ENCODE measurements at regions not wholly inside any gene's neighbourhood (a gene's known extent, or its start where the extent isn't known, plus 50 kb on each side); places are given as distances from the start of the nearest gene placed in this dataset.

DNA sequence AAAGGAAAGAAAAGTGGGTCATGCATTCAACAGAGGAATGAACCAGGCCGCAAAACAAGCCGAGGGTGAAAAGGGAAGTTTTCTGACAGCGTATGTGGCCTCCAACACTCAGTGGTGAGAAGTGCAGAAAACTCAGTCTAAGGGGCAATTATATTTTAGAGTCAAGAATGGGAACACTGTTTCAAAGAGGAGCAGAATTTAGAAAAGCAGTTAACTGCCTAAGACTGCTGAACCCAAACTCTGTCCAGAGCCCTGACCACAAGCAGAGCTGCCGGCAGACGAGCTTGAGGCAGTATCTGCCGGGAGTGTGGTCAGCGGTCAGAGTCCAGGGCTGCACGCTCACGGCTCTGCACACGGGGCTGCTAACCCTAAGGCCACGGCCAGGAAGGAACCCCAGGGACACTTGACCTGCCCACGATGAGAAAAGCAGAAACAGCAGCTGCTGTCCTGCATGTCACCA is 347.0 kb upstream of the ID2 start:
- Mint-ChIP-seq H3K4me3 (ENCODE audit: unreplicated experiment) (no peak overlapping the region), H3K36me3 (ENCODE audit: unreplicated experiment) (no peaks in the 10 kb centered on the region), H3K4me1 (ENCODE audit: unreplicated experiment) (no peaks in the 10 kb centered on the region), H3K27ac (ENCODE audit: unreplicated experiment) (no peak overlapping the region), H3K27me3 (ENCODE audit: unreplicated experiment) (peaks cover 2% of the 10 kb centered on the region), H3K9me3 (ENCODE audit: unreplicated experiment) (peaks cover 4% of the 10 kb centered on the region)
- peak; percentile 49 for DNase-seq (ENCODE audit: extremely low spot score, unreplicated experiment)
- TF ChIP-seq, protein P1, sequence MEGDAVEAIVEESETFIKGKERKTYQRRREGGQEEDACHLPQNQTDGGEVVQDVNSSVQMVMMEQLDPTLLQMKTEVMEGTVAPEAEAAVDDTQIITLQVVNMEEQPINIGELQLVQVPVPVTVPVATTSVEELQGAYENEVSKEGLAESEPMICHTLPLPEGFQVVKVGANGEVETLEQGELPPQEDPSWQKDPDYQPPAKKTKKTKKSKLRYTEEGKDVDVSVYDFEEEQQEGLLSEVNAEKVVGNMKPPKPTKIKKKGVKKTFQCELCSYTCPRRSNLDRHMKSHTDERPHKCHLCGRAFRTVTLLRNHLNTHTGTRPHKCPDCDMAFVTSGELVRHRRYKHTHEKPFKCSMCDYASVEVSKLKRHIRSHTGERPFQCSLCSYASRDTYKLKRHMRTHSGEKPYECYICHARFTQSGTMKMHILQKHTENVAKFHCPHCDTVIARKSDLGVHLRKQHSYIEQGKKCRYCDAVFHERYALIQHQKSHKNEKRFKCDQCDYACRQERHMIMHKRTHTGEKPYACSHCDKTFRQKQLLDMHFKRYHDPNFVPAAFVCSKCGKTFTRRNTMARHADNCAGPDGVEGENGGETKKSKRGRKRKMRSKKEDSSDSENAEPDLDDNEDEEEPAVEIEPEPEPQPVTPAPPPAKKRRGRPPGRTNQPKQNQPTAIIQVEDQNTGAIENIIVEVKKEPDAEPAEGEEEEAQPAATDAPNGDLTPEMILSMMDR (IDR thresholded peaks at IDR 0.05) = no peak

DNA sequence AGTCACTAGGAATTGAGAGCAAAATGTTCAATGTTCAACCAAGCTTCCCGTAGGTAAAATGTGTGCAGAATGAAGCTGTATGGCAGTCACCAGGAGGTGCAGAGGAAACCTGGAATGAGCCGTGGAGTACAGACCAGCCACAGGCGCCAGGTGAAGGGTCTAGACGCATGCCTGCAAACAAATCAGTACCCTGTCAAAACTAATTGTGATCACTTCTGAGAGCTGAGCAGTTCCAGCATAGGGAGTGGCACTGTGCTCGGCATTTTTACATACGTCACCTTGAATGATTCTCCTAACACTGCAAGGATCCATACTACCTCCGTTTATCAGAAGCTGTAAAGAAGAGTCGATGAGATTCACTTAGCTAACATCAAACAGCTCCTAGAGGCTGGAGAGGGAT is 346.1 kb upstream of the ID2 start:
- Mint-ChIP-seq H3K36me3 (ENCODE audit: unreplicated experiment) (no peaks in the 10 kb centered on the region), H3K27me3 (ENCODE audit: unreplicated experiment) (peaks cover 2% of the 10 kb centered on the region), H3K27ac (ENCODE audit: unreplicated experiment) (no peak overlapping the region), H3K9me3 (ENCODE audit: unreplicated experiment) (peaks cover 4% of the 10 kb centered on the region), H3K4me1 (ENCODE audit: unreplicated experiment) (no peaks in the 10 kb centered on the region), H3K4me3 (ENCODE audit: unreplicated experiment) (no peak overlapping the region)
- peak; percentile 54 for DNase-seq (ENCODE audit: extremely low spot score, unreplicated experiment)
- TF ChIP-seq, protein P1 (IDR thresholded peaks at IDR 0.05) = no peak

DNA sequence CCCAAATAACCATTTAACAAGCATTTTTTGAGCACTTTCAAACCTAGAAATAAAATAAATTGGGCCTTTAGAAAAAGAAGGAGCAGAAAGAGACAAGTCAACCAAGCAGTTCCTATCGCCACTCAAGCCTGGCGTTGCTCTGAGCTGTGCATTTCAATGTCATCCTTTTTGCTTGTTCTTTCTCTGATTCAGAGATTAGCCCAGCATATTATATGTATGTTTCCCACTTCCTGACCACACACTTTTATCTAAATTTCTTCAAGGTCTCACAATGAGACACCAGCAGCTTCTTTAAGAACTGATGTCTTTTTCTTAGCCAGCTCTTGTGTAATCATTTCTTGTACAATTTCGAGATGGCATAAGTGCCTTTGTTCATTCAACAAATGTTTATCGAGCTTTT is 344.5 kb upstream of the ID2 start:
- no peak for DNase-seq (ENCODE audit: extremely low spot score, unreplicated experiment)
- TF ChIP-seq, protein P1 (IDR thresholded peaks at IDR 0.05) = no peak
- Mint-ChIP-seq H3K27me3 (ENCODE audit: unreplicated experiment) (peaks cover 2% of the 10 kb centered on the region), H3K4me3 (ENCODE audit: unreplicated experiment) (no peak overlapping the region), H3K4me1 (ENCODE audit: unreplicated experiment) (no peaks in the 10 kb centered on the region), H3K27ac (ENCODE audit: unreplicated experiment) (no peak overlapping the region), H3K36me3 (ENCODE audit: unreplicated experiment) (no peaks in the 10 kb centered on the region), H3K9me3 (ENCODE audit: unreplicated experiment) (peaks cover 4% of the 10 kb centered on the region)

DNA sequence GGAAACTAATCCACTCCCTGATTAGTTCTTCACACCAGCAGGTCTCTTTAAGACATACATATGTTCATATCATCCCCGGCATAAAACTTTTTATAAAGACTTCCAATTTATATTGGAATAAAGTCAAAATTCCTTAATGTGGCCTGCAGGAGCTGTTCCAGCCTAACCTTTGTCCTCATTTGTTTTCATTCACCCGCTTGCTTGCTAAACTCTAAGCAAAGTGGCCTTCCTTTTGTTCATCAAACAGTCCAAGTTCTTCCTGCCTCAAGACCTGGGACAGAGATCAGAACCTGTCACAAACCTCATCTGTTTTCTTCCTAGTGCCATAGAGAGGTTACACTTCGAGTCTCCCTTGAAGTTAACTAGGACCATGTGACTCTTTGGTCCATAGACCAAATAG is 339.4 kb upstream of the ID2 start:
- H3K27me3 Mint-ChIP-seq (ENCODE audit: unreplicated experiment) = no peaks in the 10 kb centered on the region
- no peaks in the 10 kb centered on the region for H3K9me3 Mint-ChIP-seq (ENCODE audit: unreplicated experiment)
- no peaks in the 10 kb centered on the region for H3K4me1 Mint-ChIP-seq (ENCODE audit: unreplicated experiment)
- H3K36me3 Mint-ChIP-seq (ENCODE audit: unreplicated experiment) = no peaks in the 10 kb centered on the region
- H3K27ac Mint-ChIP-seq (ENCODE audit: unreplicated experiment) = no peak overlapping the region
- no peak overlapping the region for H3K4me3 Mint-ChIP-seq (ENCODE audit: unreplicated experiment)
- no peak for DNase-seq (ENCODE audit: extremely low spot score, unreplicated experiment)
- TF ChIP-seq, protein P1 (IDR thresholded peaks at IDR 0.05) = no peak

DNA sequence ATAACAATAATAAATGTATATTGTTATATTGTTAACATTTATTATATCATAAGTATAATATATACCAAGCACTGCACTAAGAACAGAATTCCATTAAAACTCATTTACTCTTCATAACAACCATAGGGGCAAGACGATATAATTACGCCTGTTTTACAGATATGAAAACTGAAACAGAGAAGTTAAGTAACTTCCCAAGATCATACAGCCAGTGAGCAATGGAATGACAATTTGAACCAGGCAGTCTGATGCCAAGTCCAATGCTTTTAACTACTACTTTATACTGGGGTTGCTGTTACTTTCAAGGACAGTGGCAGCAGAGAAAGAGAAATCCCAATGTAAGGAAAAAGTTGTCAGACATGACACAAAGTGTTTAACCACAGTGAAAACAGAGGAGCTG is 338.8 kb upstream of the ID2 start:
- Mint-ChIP-seq H3K27ac (ENCODE audit: unreplicated experiment) (no peak overlapping the region), H3K27me3 (ENCODE audit: unreplicated experiment) (no peaks in the 10 kb centered on the region), H3K4me1 (ENCODE audit: unreplicated experiment) (no peaks in the 10 kb centered on the region), H3K4me3 (ENCODE audit: unreplicated experiment) (no peak overlapping the region), H3K9me3 (ENCODE audit: unreplicated experiment) (no peaks in the 10 kb centered on the region), H3K36me3 (ENCODE audit: unreplicated experiment) (no peaks in the 10 kb centered on the region)
- DNase-seq (ENCODE audit: extremely low spot score, unreplicated experiment) = no peak
- TF ChIP-seq, protein P1 (IDR thresholded peaks at IDR 0.05) = no peak
